Muscle of leg (tissue), 3 donors: ENCODE measurements at regions not wholly inside any gene's neighbourhood (a gene's known extent, or its start where the extent isn't known, plus 50 kb on each side); places are given as distances from the start of the nearest gene placed in this dataset.

Source experiments
- DNase-seq: peaks from one replicate; pipeline ENCODE4 v3.0.0; 2013
- H3K27ac ChIP-seq: one replicate; pipeline ENCODE4 v1.5.1; 2013; ENCODE audit warnings: mild to moderate bottlenecking, low read length, control low read depth
- H3K27me3 ChIP-seq: one replicate; pipeline ENCODE4 v1.6.1; 2013; ENCODE audit warnings: low read length; ENCODE audit not compliant: control insufficient read depth, insufficient read depth
- H3K36me3 ChIP-seq: one replicate; pipeline ENCODE4 v1.6.1; 2013; ENCODE audit warnings: low read length; ENCODE audit not compliant: control insufficient read depth, insufficient read depth
- H3K4me1 ChIP-seq: one replicate; pipeline ENCODE4 v1.6.1; 2013; ENCODE audit warnings: low read length; ENCODE audit not compliant: control insufficient read depth, insufficient read depth
- H3K4me3 ChIP-seq: one replicate; pipeline ENCODE4 v1.5.1; 2013; ENCODE audit warnings: low read length, control low read depth
- H3K9me3 ChIP-seq: replicated peaks from 2 replicates; pipeline ENCODE4 v1.6.1; 2013; ENCODE audit warnings: low read depth, low read length; ENCODE audit not compliant: control insufficient read depth
- WGBS: methylation state at CpG from one replicate; pipeline ENCODE4 v1.1.5; 2013; ENCODE audit warnings: missing lambda C conversion rate; ENCODE audit not compliant: insufficient coverage; 5-methylcytosine and 5-hydroxymethylcytosine counted together

- 38% methylated on average over 3 of the region's 8 CpGs for WGBS
- Histone ChIP-seq H3K4me1 (peaks cover 2% of the 10 kb centered on the region), H3K36me3 (no peaks in the 10 kb centered on the region), H3K4me3 (no peak overlapping the region), H3K27me3 (peaks cover 2% of the 10 kb centered on the region), H3K9me3 (no peaks in the 10 kb centered on the region), H3K27ac (no peak overlapping the region)
- peak; percentile 84 for DNase-seq
These were observed 154.2 kb upstream of the SHISA6 start for GRCh38 chr17:11086646-11087340.

- peaks cover 2% of the 10 kb centered on the region for H3K4me1 ChIP-seq
- no peaks in the 10 kb centered on the region for H3K9me3 ChIP-seq
- no peak overlapping the region for H3K4me3 ChIP-seq
- peaks cover 2% of the 10 kb centered on the region for H3K27me3 ChIP-seq
- H3K27ac ChIP-seq, result no peak overlapping the region
- DNase-seq, result no peak
- H3K36me3 ChIP-seq, result no peaks in the 10 kb centered on the region
These were observed 158.5 kb upstream of the SHISA6 start for GRCh38 chr17:11082559-11082958.

- Histone ChIP-seq H3K27me3 (peaks cover 2% of the 10 kb centered on the region), H3K4me1 (no peaks in the 10 kb centered on the region), H3K36me3 (no peaks in the 10 kb centered on the region), H3K27ac (no peak overlapping the region), H3K9me3 (no peaks in the 10 kb centered on the region), H3K4me3 (no peak overlapping the region)
- DNase-seq, result no peak
- WGBS, result no CpG with 5 or more reads among the region's 3 CpGs
These were observed 159.7 kb upstream of the SHISA6 start for GRCh38 chr17:11081342-11081741.

- H3K4me3 ChIP-seq, result no peak overlapping the region
- WGBS, result no CpG with 5 or more reads among the region's 1 CpG
- no peaks in the 10 kb centered on the region for H3K27me3 ChIP-seq
- no peaks in the 10 kb centered on the region for H3K4me1 ChIP-seq
- H3K27ac ChIP-seq, result no peak overlapping the region
- no peaks in the 10 kb centered on the region for H3K36me3 ChIP-seq
- DNase-seq, result no peak
- no peaks in the 10 kb centered on the region for H3K9me3 ChIP-seq
These were observed 163.3 kb upstream of the SHISA6 start for GRCh38 chr17:11077673-11078072.

GRCh38 chr17:11074451-11074850, 166.6 kb upstream of the SHISA6 start:
- 100% methylated on average over 1 of the region's 2 CpGs for WGBS

GRCh38 chr17:11056926-11057325, 184.1 kb upstream of the SHISA6 start:
- H3K27me3 ChIP-seq, result no peaks in the 10 kb centered on the region
- H3K9me3 ChIP-seq, result no peaks in the 10 kb centered on the region
- H3K4me3 ChIP-seq, result no peak overlapping the region
- no peak for DNase-seq
- no peaks in the 10 kb centered on the region for H3K36me3 ChIP-seq
- H3K27ac ChIP-seq, result no peak overlapping the region
- no peaks in the 10 kb centered on the region for H3K4me1 ChIP-seq

More at GRCh38 chr17:11074451-11074850, 166.6 kb upstream of the SHISA6 start:
- Histone ChIP-seq H3K27ac (no peak overlapping the region), H3K4me1 (no peaks in the 10 kb centered on the region), H3K4me3 (no peak overlapping the region), H3K9me3 (no peaks in the 10 kb centered on the region), H3K36me3 (no peaks in the 10 kb centered on the region), H3K27me3 (no peaks in the 10 kb centered on the region)
- no peak for DNase-seq

- no peaks in the 10 kb centered on the region for H3K9me3 ChIP-seq
- 75% methylated on average over 2 of the region's 3 CpGs for WGBS
- H3K27ac ChIP-seq, result no peak overlapping the region
- H3K36me3 ChIP-seq, result no peaks in the 10 kb centered on the region
- DNase-seq, result no peak
- no peaks in the 10 kb centered on the region for H3K4me1 ChIP-seq
- no peak overlapping the region for H3K4me3 ChIP-seq
- H3K27me3 ChIP-seq, result no peaks in the 10 kb centered on the region
These were observed 187.2 kb upstream of the SHISA6 start for GRCh38 chr17:11053846-11054245.

GRCh38 chr17:11049539-11049938, 191.5 kb upstream of the SHISA6 start:
- no peaks in the 10 kb centered on the region for H3K9me3 ChIP-seq
- DNase-seq, result no peak
- WGBS, result no CpG with 5 or more reads among the region's 2 CpGs
- no peak overlapping the region for H3K4me3 ChIP-seq
- H3K36me3 ChIP-seq, result no peaks in the 10 kb centered on the region
- no peaks in the 10 kb centered on the region for H3K4me1 ChIP-seq
- H3K27me3 ChIP-seq, result no peaks in the 10 kb centered on the region
- H3K27ac ChIP-seq, result no peak overlapping the region

- no CpG with 5 or more reads among the region's 2 CpGs for WGBS
- H3K36me3 ChIP-seq, result no peaks in the 10 kb centered on the region
These were observed 193.8 kb upstream of the SHISA6 start for GRCh38 chr17:11047228-11047627.

GRCh38 chr17:11039342-11039741, 201.5 kb upstream of the PIRT start:
- no CpG with 5 or more reads among the region's 1 CpG for WGBS
- Histone ChIP-seq H3K27me3 (no peaks in the 10 kb centered on the region), H3K4me1 (no peaks in the 10 kb centered on the region), H3K27ac (no peak overlapping the region), H3K36me3 (no peaks in the 10 kb centered on the region), H3K4me3 (no peak overlapping the region), H3K9me3 (no peaks in the 10 kb centered on the region)
- DNase-seq, result no peak

More at GRCh38 chr17:11047228-11047627, 193.8 kb upstream of the SHISA6 start:
- Histone ChIP-seq H3K27me3 (no peaks in the 10 kb centered on the region), H3K4me1 (no peaks in the 10 kb centered on the region), H3K27ac (no peak overlapping the region), H3K9me3 (no peaks in the 10 kb centered on the region), H3K4me3 (no peak overlapping the region)
- no peak for DNase-seq

- Histone ChIP-seq H3K4me3 (no peak overlapping the region), H3K4me1 (no peaks in the 10 kb centered on the region), H3K36me3 (no peaks in the 10 kb centered on the region), H3K27me3 (no peaks in the 10 kb centered on the region), H3K27ac (no peak overlapping the region), H3K9me3 (no peaks in the 10 kb centered on the region)
- no peak for DNase-seq
- WGBS, result 78% methylated on average over 2 of the region's 5 CpGs
These were observed 197.8 kb upstream of the PIRT start for GRCh38 chr17:11035681-11036080.
